ENCODE measurements at regions not wholly inside any gene's neighbourhood (a gene's known extent, or its start where the extent isn't known, plus 50 kb on each side); places are given as distances from the start of the nearest gene placed in this dataset.

DNA sequence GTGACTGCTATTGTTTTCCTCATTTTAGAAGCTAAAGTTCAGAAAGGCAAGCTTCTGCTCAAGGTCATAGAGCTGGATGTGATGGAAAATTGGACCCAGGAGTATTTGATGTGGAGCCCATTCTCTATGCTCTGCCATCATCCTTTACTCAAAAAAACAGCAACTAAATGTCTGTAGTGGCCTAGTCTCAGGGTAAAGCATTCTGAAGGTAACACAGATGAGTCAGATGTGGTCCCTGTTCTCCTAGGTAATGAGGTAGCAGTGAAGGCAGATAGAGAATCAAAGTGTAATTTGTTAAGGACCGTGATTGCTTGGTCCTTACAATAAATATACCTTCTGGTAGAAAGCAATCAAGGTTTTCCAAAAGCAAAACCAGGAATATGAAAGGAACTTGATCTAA is 84.4 kb upstream of the SPON1 start:
- Histone ChIP-seq H3K4me1 (no peaks in the 10 kb centered on the region), H3K36me3 (no peaks in the 10 kb centered on the region), H3K27ac (no peak overlapping the region), H3K9me3 (no peaks in the 10 kb centered on the region), H3K27me3 (no peaks in the 10 kb centered on the region), H3K4me3 (no peak overlapping the region)
- intact Hi-C loops (cut with DNase I; ENCODE audit: low total_unique reads), result no loop called here
- no peak for TF ChIP-seq POLR2AphosphoS5 (IDR thresholded peaks at IDR 0.05)
- no peak for TF ChIP-seq POLR2A (IDR thresholded peaks at IDR 0.05)
- TF ChIP-seq CTCF (IDR thresholded peaks at IDR 0.05), result no peak
- no peak for DNase-seq (ENCODE audit: low spot score in 2 of 2)

- Histone ChIP-seq H3K27ac (no peak overlapping the region), H3K27me3 (no peaks in the 10 kb centered on the region), H3K36me3 (no peaks in the 10 kb centered on the region), H3K9me3 (no peaks in the 10 kb centered on the region), H3K4me1 (no peaks in the 10 kb centered on the region), H3K4me3 (no peak overlapping the region)
- no peak for TF ChIP-seq POLR2AphosphoS5 (IDR thresholded peaks at IDR 0.05)
- TF ChIP-seq POLR2A (IDR thresholded peaks at IDR 0.05), result no peak
- TF ChIP-seq CTCF (IDR thresholded peaks at IDR 0.05), result no peak
- intact Hi-C loops (cut with DNase I; ENCODE audit: low total_unique reads), result no loop called here
- no peak for DNase-seq (ENCODE audit: low spot score in 2 of 2)
These were observed 81.9 kb upstream of the SPON1 start for GRCh38 chr11:13880634-13881033.

GRCh38 chr11:13881226-13881905 is 81.2 kb upstream of the SPON1 start:
- Histone ChIP-seq H3K9me3 (no peaks in the 10 kb centered on the region), H3K4me1 (no peaks in the 10 kb centered on the region), H3K4me3 (no peak overlapping the region), H3K27me3 (no peaks in the 10 kb centered on the region), H3K36me3 (no peaks in the 10 kb centered on the region), H3K27ac (no peak overlapping the region)
- DNase-seq (ENCODE audit: low spot score in 2 of 2), result no peak
- intact Hi-C loops (cut with DNase I; ENCODE audit: low total_unique reads), result no loop called here
- TF ChIP-seq POLR2A (IDR thresholded peaks at IDR 0.05), result no peak
- no peak for TF ChIP-seq POLR2AphosphoS5 (IDR thresholded peaks at IDR 0.05)
- TF ChIP-seq CTCF (IDR thresholded peaks at IDR 0.05), result no peak

- DNase-seq (ENCODE audit: low spot score in 2 of 2), result no peak
- Histone ChIP-seq H3K9me3 (no peaks in the 10 kb centered on the region), H3K27ac (no peak overlapping the region), H3K36me3 (no peaks in the 10 kb centered on the region), H3K27me3 (no peaks in the 10 kb centered on the region), H3K4me3 (no peak overlapping the region), H3K4me1 (no peaks in the 10 kb centered on the region)
- no peak for TF ChIP-seq POLR2AphosphoS5 (IDR thresholded peaks at IDR 0.05)
- no peak for TF ChIP-seq POLR2A (IDR thresholded peaks at IDR 0.05)
- TF ChIP-seq CTCF (IDR thresholded peaks at IDR 0.05), result no peak
- intact Hi-C loops (cut with DNase I; ENCODE audit: low total_unique reads), result no loop called here
These were observed 79.5 kb upstream of the SPON1 start for GRCh38 chr11:13883042-13883441.

- no peak overlapping the region for H3K27ac ChIP-seq
- intact Hi-C loops (cut with DNase I; ENCODE audit: low total_unique reads), result no loop called here
- no peak for TF ChIP-seq CTCF (IDR thresholded peaks at IDR 0.05)
- TF ChIP-seq POLR2AphosphoS5 (IDR thresholded peaks at IDR 0.05), result no peak
- no peak for TF ChIP-seq POLR2A (IDR thresholded peaks at IDR 0.05)
- no peaks in the 10 kb centered on the region for H3K36me3 ChIP-seq
- no peak overlapping the region for H3K4me3 ChIP-seq
- no peaks in the 10 kb centered on the region for H3K9me3 ChIP-seq
- H3K4me1 ChIP-seq, result no peaks in the 10 kb centered on the region
- no peaks in the 10 kb centered on the region for H3K27me3 ChIP-seq
- DNase-seq (ENCODE audit: low spot score in 2 of 2), result no peak
These were observed 78.9 kb upstream of the SPON1 start for GRCh38 chr11:13883589-13883988.
